ENCODE measurements at regions not wholly inside any gene's neighbourhood (a gene's known extent, or its start where the extent isn't known, plus 50 kb on each side); places are given as distances from the start of the nearest gene placed in this dataset.

DNA sequence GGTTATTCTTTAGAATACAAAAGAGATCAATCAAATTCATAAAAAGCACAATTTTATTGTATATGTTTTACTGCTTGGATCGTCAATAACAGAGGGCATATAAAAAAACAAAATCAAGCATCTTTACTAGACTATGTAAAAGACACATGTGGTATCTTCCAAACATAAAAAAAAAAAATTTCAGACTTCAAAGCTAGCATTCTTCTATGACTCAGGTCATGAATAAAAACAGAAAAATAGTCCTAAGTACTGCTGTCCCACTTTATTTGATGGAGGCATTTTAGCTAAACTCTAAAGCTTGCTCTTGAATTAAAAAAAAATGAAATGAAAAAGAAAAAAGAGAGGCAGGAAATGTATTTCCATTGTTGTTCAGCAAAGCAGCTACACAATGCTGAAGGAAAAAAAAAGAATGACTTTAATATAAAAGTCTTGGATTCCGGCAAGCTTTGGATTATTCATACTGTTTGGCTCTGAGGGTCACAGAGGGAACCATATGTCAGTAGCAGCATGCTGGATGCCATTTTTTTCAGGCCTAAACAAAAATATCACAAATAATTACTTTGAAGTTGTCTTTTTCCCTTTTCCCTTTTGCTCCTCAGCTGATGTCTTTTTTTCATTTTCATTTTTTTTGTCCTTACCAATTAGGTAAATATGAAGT lies 249.1 kb upstream of the DIAPH2 start:
- Histone ChIP-seq H3K36me3 (ENCODE audit: control insufficient read depth in 2 of 4, insufficient read depth in 4 of 4, low read length in 3 of 4) (no peaks in the 10 kb centered on the region), H3K4me2 (ENCODE audit: insufficient read depth in 1 of 2, low read depth in 2 of 2, low read length in 2 of 2) (no peak overlapping the region), H3K79me1 (ENCODE audit: low read depth, low read length) (no peaks in the 10 kb centered on the region), H3K14ac (ENCODE audit: insufficient read length) (no peak overlapping the region), H4K20me1 (replicated peaks in 1 of 2; ENCODE audit: control insufficient read depth in 1 of 2, insufficient read depth in 2 of 2, low read length in 2 of 2) (no peaks in the 10 kb centered on the region), H3K4me1 (replicated peaks in 1 of 4; ENCODE audit: control insufficient read depth in 3 of 4, insufficient read depth in 4 of 4, low read length in 3 of 4) (no peaks in the 10 kb centered on the region), H4K91ac (replicated peaks; ENCODE audit: insufficient read length, low read length) (no peak overlapping the region), H2BK5ac (ENCODE audit: low read depth, low read length) (no peak overlapping the region), H3K4ac (replicated peaks; ENCODE audit: insufficient read length, low read depth, low read length) (no peak overlapping the region), H2BK12ac (ENCODE audit: low read depth, low read length) (no peak overlapping the region), H2BK120ac (replicated peaks; ENCODE audit: low read depth, low read length) (no peak overlapping the region), H2BK15ac (ENCODE audit: low read length) (no peak overlapping the region), H3K79me2 (ENCODE audit: control insufficient read depth in 1 of 2, insufficient read depth in 2 of 2, low read length in 2 of 2) (no peaks in the 10 kb centered on the region), H3K9ac (replicated peaks in 1 of 4; ENCODE audit: extremely low read depth in 1 of 4, low read depth in 3 of 4, low read length in 3 of 4) (no peak overlapping the region), H3K9me3 (ENCODE audit: insufficient read depth in 2 of 2, low read depth in 1 of 2, low read length in 1 of 2) (no peaks in the 10 kb centered on the region), H2BK20ac (ENCODE audit: low read length) (no peak overlapping the region), H4K8ac (ENCODE audit: extremely low read depth, insufficient read depth, low read length) (no peak overlapping the region), H3K23me2 (ENCODE audit: low read depth, low read length) (no peaks in the 10 kb centered on the region), H3K18ac (ENCODE audit: extremely low read depth, low read length) (no peak overlapping the region), H4K5ac (ENCODE audit: insufficient read length, low read depth, low read length) (no peak overlapping the region), H3K27me3 (replicated peaks in 1 of 4; ENCODE audit: control insufficient read depth in 3 of 4, extremely low read depth in 1 of 4, insufficient read depth in 3 of 4, low read length in 3 of 4) (no peaks in the 10 kb centered on the region), H2AK5ac (ENCODE audit: low read depth, low read length) (no peak overlapping the region), H3K23ac (ENCODE audit: insufficient read length) (no peak overlapping the region), H3K56ac (replicated peaks; ENCODE audit: insufficient read length, low read depth, low read length) (no peak overlapping the region), H3K4me3 (ENCODE audit: extremely low read depth in 1 of 4, insufficient read depth in 2 of 4, low read depth in 3 of 4, low read length in 4 of 4) (no peak overlapping the region), H3K27ac (ENCODE audit: low read depth, low read length) (no peak overlapping the region), H2AFZ (ENCODE audit: low read length) (no peak overlapping the region)
- CTCF ChIA-PET (ENCODE audit: partially characterized antibody), result no interaction called here
- WGBS, 2 experiments (ENCODE audit: extremely low coverage in 1 of 2, insufficient coverage in 1 of 2, insufficient read length in 1 of 2, insufficient replicate concordance in 2 of 2, low coverage in 1 of 2, low lambda C conversion rate in 2 of 2, missing lambda C conversion rate in 1 of 2), result 80% methylated on average over 2 of the region's 2 CpGs; no CpG with 5 or more reads in 1 of the 2 experiments
- DNase-seq (ENCODE audit: low read depth in 1 of 2, low spot score in 2 of 2), result no peak
- POLR2A ChIA-PET (ENCODE audit: partially characterized antibody), result no interaction called here
- FAIRE-seq, result no peak
- no peak for TF ChIP-seq NRF1 (IDR thresholded peaks at IDR 0.05; ENCODE audit: low read depth, low read length)
- TF ChIP-seq EZH2 (IDR thresholded peaks at IDR 0.05; ENCODE audit: low read depth, low read length, severe bottlenecking), result no peak
- no peak for TF ChIP-seq CTBP2 (IDR thresholded peaks at IDR 0.05; ENCODE audit: borderline replicate concordance, insufficient read depth, insufficient read length, low read length)
- no peak for TF ChIP-seq RNF2 (IDR thresholded peaks at IDR 0.05; ENCODE audit: borderline replicate concordance, low read depth, low read length, missing control alignments, poor library complexity, severe bottlenecking)
- no peak for TF ChIP-seq YY1 (IDR thresholded peaks at IDR 0.05; ENCODE audit: low read depth, low read length)
- no peak for TF ChIP-seq CHD2 (IDR thresholded peaks at IDR 0.05; ENCODE audit: low read length)
- no peak for TF ChIP-seq RAD21 (IDR thresholded peaks at IDR 0.05 in 1 of 2, conservative IDR thresholded peaks at IDR 0.05 in 1 of 2; ENCODE audit: low read depth in 2 of 2, low read length in 2 of 2)
- no peak for TF ChIP-seq CBX8 (IDR thresholded peaks at IDR 0.05; ENCODE audit: borderline replicate concordance, low read depth, low read length)
- no peak for TF ChIP-seq FOSL1 (IDR thresholded peaks at IDR 0.05; ENCODE audit: insufficient read depth, low read depth, low read length)
- TF ChIP-seq SIX5 (IDR thresholded peaks at IDR 0.05; ENCODE audit: low read depth, low read length), result no peak
- TF ChIP-seq TEAD4 (IDR thresholded peaks at IDR 0.05; ENCODE audit: low read depth, low read length), result no peak
- TF ChIP-seq SIN3A (conservative IDR thresholded peaks at IDR 0.05 in 1 of 2, IDR thresholded peaks at IDR 0.05 in 1 of 2; ENCODE audit: low read depth in 1 of 2, low read length in 2 of 2), result no peak
